GM21825 (cell line): ENCODE measurements at regions not wholly inside any gene's neighbourhood (a gene's known extent, or its start where the extent isn't known, plus 50 kb on each side); places are given as distances from the start of the nearest gene placed in this dataset.
A peak's percentile ranks its signal among the peaks of the same experiment; 100 is the strongest.

Source experiments
- ATAC-seq: cut with Tn5 transposase; IDR thresholded peaks from one replicate; pipeline ENCODE4 v1.9.1; 2021; ENCODE audit warnings: mild to moderate bottlenecking, moderate library complexity; ENCODE audit not compliant: unreplicated experiment

DNA sequence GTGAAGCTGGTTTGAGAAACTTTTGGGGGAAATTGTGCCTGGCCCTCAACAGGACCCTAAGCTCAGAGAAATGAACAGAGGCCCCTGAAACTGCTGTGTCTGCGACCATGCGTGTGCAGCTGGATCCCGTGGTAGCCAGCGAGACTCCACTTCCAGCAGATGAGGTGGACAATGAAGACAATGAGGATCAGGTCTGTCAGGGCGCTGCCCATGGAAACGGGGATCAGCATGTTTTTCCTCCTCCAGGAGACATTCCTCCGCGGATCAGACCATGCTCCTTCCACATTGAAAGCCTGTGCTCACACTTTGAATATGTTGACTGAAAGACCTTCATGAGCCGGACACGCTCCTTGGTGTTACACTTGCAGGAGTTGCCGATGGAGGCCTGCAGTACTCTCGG lies 1439.8 kb upstream of the ALCAM start:
- ATAC-seq, result no peak

DNA sequence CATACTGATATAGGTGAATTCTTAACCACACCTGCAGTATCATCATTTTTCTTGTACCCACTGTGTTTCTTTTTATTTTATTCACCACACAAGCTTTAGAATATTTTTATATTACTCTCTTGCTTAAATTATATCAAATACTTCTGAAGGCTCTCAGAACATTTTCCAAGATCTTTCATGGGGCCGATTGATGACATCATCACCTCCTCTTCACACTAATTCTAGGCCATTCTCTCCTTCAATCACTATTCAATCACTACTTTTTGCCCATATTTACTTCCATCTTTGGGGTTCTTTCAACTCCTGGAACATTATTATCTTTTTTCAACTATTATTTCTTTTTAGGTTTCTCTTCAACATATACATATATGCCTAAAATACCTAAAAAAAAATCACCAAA lies 1438.8 kb upstream of the ALCAM start:
- no peak for ATAC-seq

DNA sequence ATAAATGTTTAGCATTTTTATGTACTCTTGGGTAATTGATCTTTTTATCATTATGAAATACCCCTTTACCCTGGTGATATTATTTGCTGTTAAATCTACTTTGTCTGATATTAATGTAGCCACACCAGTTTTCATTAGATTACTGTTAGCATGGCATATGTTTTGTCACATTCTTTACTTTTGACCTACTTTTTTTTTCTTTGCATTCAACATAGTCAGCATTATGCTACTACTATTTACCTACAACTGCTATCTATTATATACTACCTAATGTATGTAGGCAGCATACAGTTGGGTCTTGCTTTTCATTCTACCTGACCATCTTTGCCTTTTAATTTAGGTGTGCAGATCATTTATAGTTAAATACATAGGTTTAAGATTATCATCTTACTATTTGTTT lies 1429.6 kb upstream of the ALCAM start:
- no peak for ATAC-seq

DNA sequence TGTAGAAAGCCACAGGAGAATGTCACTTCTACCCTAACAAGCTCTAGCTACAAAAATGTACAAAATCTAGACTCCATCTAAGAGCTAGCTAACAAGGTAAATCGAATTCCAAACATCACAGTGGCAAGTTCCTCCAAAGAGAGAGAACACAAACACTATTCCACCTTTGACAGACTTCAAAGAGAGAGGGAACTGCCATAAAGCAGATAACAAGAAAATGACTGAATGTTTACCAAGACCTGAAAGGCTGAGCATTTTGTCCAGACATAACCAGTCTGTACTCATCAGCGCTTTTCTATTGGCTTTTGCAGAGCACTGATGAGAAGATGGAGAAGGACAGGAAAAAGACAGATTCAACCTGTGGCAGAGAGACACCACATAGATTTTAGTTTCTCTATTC lies 1419.6 kb upstream of the ALCAM start:
- no peak for ATAC-seq

DNA sequence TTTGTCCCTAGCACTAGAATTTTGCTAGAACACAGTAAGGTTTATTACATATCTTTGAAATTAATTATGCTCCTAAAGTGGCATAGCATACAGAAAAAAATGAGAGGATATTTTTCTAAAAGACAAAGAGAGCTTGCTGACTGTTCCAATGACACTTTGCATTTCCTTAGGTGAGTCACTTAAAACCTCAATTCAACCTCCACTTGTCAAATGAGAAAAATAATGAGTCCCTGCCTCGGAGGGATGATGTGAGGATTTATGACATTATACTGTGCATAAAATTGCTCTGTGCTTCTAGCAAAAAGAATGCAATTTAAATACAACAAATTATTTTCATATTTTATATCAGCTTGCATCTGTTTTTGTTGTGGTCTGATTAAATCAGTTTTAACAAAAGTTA lies 1417.0 kb upstream of the ALCAM start:
- ATAC-seq, result no peak

DNA sequence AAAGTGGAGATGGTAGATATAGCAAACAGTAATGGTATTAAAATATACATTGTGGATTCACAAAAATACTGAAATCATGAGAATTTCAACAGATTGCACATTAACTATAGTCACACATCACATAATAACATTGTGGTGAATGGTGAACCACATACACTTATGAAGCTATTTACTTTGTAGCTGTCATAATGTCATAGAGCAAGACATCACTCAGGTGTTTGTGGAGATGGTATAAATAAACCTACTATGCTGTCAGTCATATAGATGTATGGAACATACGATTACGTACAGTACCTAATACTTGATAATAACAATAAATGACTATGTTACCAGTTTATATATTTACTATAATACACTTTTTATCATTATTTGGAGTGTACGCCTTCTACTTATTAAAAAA lies 1416.0 kb upstream of the ALCAM start:
- ATAC-seq, result no peak

DNA sequence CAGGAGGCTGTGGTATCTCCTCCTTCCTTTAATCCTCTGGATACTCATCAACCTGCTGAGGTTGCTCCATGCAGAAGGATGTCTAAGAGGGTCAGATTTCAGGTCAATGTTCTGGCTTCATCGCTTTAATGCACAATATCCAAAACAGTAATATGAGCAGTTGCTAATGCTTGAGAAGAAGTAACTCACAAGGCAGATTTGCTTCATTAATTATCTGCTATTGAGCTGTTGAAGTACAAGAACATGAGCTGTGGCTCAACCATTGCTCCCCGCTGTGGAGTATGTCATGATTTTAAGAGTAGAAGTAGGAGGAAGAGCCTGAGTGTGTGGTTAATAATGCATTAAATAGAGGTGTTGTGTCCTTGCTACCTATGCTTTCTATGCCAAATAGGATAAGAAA lies 1412.9 kb upstream of the ALCAM start:
- no peak for ATAC-seq

DNA sequence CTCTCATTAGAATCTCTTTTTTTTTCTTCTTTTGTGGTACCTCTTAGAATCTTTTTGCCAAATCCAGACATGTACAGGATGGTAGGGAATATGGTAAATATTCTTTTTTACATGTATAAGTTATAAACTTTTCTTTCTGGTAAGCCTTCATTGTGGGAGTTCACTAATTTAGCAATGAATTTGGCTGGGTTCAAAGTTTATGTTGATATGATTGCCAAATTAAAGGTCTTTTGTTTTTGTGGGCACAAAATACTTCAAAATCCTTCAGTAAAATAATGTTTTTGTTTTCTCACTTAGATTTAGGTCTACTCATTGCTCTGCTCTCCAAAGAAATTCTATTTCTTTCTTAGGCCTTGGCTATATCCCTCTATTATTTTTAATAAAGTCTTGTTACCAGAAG lies 1405.9 kb upstream of the ALCAM start:
- no peak for ATAC-seq

DNA sequence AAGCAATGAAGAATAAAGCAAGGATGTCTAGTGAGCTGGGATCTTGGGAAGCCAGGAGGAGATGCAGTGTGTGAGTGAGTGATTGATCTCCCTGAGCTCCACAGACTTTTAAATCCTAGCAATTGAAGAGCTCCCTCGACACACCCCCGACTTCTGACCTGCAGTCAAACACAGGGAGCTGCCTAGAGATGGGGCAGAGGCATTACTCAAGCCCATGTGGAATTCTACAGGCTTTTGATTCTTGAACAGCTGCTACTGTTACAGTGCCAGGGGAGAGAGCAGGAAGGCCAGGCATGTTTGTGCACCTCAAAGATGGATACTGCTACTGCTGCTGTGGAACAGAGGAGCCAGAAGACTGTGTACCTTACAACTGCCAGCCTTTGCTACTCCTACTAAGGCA lies 1403.1 kb upstream of the ALCAM start:
- no peak for ATAC-seq

DNA sequence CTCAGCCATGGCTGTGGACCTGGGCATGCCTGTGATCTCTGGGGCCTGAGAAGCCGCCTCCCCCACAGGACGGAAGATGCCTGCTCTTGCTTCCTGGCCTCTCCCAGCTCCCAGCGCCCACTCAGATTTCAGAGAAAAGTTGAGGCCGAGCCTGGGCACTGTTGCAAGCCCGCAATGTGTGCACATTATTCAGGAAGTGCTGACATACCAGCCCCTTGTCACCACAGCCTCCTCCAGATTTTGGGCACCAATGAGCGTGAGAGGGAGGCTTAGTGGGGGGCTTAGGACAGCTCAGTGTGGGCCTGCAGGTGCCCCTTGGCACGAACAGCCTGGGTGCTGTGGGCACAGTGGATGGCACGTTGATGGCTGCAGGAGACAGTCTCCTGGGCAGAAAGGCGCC lies 1400.9 kb upstream of the ALCAM start:
- ATAC-seq, result no peak

DNA sequence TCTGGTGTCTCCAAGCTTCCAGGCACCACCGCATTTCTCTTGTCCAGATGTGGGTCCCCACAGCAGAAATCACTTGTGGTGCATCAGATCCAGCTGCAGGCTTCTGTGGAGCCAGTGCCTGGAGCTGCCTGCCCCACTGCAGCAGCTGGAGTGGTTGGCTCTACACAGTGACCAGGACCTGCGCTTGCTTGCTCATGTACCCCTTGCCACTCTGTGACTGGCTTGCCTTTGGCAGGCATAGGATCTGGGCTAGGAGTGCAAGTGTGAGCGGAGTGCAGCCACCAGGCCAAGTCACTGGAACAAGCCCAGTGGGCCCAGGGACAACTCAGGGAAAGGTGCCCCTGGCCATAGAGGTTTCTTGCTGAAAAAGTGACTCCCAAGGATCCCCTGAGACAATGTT lies 1400.0 kb upstream of the ALCAM start:
- ATAC-seq, result no peak

DNA sequence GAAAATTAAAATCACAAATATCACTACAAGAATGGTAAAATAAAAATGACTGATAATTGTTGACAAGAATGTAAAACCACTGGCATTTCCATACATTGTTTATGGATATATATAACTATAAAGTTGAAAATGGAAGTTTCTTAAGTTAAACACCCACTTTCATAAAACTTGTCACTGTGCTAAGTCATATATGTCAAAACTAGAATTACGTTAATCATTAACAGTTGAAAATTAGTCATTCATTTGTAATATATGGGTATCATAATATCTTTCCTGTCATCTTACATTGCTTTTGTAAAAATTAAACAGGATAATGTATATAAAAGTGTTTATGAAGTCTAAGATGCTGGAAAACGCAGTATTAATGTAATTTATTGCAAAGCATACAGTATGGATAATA lies 1398.6 kb upstream of the ALCAM start:
- ATAC-seq, result no peak

DNA sequence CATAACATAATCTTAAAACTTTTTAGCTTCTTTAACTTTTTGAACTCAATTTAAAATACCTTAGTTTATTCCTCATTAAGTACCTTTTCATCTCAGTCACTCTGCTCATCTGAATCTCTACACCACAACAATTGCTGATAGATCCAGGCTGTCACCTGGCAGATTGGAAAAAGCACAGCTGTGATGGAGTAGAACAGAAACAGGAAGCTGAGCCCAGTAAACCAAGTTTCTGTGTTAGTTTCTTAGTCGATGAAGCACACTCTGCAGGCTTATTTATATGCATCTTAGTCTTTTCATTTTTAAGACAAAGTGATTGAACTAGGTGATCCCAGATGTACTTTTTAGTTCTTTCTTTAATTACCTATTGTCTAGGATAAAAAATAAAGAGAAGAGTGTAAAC lies 1398.0 kb upstream of the ALCAM start:
- peak; percentile 90 for ATAC-seq

DNA sequence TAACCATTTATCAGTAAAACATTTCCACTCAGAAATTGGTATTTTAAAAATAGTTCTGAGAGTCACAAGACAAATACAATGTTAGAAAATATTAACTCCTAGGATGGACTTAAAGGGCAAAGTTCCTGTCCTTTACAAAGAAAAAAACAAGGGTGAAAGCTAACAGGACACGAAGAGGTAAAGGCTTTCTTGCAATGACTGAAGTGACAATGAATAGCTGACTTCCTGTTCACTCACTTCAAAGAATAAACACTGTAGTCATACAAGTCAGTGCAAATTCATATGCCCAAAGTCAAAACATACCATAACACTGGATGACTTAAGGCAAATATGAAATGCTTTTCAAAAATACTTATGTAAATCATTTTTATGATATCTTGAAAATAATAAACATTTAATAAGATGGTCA lies 1389.8 kb upstream of the ALCAM start:
- peak; percentile 73 for ATAC-seq

DNA sequence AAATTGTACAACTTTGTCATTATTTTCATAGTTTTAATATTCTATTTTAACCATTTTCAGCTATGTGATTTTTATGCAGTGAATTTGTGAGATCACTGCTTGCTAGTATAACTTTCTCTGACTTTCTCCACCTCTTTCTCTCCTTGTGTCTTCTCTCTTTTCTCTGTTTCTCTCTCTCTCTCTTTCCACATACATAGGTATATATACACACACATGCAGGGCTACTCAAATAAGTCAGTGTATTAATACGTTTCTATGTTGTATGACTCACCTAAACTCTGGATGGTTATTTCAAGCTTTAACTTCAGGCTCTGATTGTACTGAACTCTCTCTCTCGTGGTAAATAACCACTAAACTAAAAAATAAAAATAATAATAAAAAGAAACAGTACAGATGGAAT lies 1389.3 kb upstream of the ALCAM start:
- no peak for ATAC-seq

DNA sequence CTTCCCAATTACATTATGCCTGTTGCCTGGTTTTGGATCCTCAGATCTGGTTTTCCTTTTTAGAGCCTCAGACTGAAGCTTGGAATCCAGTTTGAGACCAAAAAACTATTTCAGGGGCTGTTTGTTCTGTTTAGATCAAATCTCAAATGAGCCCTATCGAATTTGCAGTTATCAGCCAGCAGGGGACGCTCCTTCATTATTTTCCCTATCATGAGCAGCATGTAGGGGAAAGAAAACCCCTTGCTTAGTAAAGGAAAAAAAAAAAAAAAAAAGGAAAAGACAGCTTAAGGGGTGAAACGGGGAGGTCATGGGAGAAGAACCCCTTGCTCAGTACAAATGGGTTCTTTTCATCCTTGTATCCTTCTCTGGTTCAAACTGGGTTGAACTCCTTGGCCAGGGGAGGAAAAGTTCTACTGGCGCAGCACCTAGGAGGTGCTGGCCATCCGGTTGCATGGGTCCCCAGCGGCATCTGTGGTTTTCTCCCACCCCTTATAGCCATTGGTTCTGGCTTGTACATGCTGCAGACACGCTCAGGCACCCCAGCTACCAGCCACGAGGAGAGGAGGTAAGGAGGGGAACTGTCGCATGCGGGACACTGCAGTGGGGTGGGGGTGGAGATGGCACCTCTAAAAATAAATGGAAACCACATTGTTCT lies 1375.1 kb upstream of the ALCAM start:
- no peak for ATAC-seq

DNA sequence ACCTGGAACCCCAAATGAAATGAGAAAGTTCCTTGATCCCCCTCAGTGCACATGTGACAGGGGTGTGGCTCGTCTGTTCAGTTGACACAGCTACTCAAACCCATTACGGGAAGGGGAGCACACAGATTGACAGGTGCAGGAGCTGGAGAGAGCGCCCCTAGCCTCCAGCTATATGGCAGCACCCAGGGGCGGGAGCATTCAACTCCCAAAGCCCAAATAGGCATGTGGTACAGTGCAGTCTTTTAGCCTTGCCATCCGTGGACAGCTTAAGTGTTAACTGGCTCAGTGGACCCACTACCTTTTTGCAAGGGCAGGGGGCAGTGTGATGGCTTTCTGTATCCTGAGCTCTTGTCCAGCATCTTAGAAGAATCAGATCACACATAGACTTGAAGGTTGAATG lies 1374.2 kb upstream of the ALCAM start:
- no peak for ATAC-seq

DNA sequence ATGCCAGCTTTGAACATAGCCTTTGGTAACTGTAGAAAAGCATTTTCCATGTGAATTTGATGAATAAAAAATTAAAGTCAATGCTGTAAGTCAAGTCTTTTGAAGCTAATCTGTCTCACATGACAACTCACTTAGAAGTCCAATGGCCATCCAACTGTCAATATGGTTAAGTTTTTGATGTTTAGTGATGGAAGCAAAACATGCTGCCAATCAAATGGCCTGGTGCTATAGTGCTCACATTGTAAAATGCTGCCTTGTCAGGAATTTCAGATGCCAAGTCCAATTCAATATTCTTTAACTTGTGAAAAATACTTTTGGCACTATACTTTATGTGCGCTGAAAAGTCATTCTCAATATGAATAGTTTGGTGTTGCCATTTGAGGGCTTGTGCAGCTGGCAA lies 1361.8 kb upstream of the ALCAM start:
- ATAC-seq, result no peak

DNA sequence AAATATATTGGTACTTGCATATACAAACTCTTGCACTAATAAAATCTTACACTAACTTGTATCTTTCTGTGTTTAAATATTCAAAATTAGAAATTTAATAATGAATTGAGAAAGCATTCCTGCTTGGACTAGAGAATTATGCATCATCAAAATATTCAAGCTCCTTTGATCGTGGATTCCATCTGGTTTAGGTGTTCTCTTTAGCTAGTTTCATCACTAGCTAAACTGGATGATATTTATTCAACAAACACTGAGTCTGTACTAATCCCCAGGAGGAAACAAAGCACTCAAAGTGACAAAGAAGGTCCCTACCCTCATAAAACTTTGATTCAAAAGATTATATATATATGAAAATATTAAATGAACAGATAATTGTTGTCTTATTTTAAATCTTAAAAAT lies 1360.9 kb upstream of the ALCAM start:
- ATAC-seq, result no peak

DNA sequence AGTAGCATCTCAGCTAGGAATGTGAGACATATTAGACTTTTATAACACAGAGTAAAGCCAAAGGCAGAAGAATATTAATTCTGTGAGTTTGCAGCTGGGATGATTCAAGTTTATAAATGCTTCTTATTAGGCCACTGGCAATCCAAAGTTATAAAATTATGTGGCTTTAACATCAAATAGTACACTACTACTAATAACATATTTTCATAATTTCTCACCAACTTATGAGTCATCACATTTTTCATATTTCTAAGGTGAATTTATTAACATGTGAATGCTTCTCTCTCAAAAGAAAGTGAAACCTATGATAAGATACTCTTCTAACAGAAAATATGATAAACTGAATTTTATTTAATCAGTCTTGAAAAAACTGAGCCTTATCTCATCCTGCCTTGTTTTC lies 1348.2 kb upstream of the ALCAM start:
- ATAC-seq, result no peak

DNA sequence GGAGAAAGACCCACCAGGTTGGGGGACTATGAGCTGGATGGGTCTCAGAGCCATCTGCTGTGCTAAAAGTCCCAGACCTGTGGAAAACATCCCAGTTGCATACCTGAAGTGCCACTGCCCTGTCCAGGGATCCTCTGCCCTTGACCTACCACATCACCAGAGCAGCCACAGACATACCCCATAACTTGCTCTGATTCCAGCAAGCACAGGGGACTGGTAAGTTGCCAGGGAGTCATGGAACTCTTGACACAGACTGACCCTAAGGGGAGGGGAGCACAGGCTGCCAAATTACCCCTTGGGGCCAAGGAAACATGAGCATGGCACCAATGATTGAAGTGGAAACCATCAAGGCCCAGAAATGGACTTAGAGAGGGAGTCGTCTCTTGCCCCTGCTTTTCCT lies 1335.1 kb upstream of the ALCAM start:
- ATAC-seq, result no peak

DNA sequence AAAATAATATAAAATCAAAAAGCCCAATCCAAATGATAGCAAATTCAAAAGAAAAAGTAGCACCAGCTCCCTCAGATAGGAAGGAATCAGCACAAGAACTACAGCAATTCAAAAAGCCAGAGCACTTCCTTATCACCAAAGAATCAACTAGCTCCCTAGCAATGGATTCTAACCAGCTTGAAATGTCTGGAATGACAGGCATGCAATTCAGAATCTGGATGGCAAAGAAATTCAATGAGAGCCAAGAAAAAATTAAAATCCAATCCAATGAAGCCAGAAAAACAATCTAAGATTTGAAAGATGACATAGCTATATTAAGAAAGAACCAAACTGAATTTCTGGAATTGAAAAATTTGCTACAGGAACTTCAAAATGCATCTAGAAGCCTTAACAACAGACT lies 1334.4 kb upstream of the ALCAM start:
- ATAC-seq, result no peak

DNA sequence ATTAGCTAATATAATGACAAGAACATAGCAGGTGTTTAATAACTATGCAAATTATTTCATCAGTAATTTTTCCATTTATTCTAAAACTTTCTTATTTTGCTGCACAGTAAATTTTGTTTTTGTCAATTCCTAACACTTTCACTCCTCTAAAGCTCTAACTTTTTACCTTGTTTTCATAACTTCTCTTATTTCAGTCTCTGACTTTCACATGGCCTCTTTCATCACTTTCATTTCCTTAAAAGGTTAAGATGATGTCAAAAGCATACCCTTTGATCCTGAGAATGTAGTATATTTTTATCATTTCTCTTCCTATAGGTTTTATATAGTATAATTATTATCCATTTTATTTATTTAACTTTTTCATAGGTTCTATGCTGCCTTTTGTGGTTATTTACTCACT lies 1325.8 kb upstream of the ALCAM start:
- peak; percentile 55 for ATAC-seq
